Stimulated activated CD4-positive, alpha-beta T cell treated with anti-CD3 and anti-CD28 coated beads, Interleukin-2, amount 100 ng/mL, for 4 hours (primary cell): ENCODE measurements at regions not wholly inside any gene's neighbourhood (a gene's known extent, or its start where the extent isn't known, plus 50 kb on each side); places are given as distances from the start of the nearest gene placed in this dataset.

Experiments
- DNase-seq: peaks from one replicate; pipeline ENCODE4 v3.0.0-alpha.2; 2020; ENCODE audit warnings: low read depth

DNA sequence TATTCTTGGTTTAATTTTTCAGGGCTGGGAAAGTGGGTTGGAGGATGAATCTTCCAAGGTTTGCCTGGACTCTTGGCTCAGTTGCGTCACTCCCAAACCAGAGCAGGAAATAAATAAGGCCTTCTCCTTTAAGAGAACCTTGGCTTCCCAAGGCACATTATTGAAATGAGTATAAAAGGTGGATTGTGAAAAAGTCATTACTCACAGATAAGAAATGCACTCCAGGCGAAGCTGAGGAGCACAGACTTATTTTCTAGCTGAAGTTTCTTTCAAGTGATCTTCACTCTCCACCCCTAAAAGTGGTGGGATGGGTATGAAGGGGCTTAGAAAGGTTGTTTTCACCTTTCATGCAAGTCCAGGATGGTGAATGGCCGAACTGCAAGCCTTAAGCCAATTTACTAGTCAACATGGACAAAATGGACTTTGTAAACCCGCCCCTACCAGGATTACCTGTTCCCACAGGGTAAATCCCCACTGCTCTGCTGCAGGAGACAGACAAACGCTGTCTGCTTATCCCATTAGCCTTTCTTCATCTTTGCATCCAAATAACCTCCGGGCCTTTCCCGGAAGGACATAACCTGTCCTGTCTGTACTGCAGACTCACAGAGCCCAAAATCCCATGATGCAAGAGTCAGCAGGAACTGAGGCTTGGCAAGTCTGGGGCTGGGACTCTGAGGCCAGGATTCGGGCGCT, 207.6 kb downstream of the BCL11B start:
- no peak for DNase-seq

DNA sequence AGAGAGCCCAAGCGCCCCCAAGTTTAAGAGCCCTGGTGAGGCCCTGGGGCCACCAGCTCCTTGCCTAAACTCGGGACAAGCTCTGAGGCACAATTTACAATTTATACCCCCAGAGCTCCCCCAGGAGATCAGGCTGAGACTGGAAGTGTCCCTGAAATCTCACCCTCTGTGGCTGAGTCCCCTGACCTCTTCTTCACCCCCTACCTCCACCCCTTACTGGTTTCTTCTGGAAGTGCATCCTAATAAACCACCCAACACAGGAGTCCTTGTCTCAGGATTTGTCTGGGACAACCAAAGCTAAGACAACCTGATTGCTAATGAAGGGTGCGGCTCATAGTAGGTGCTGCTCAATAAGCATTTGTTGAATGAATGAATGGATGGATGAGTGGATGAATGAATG, 206.4 kb downstream of the BCL11B start:
- no peak for DNase-seq

GRCh38 chr14:99066378-99066777, 205.6 kb downstream of the BCL11B start:
- DNase-seq, result no peak

GRCh38 chr14:99067141-99067920, 204.7 kb downstream of the BCL11B start:
- no peak for DNase-seq

- no peak for DNase-seq
These were observed 204.1 kb downstream of the BCL11B start for GRCh38 chr14:99067927-99068326.

DNA sequence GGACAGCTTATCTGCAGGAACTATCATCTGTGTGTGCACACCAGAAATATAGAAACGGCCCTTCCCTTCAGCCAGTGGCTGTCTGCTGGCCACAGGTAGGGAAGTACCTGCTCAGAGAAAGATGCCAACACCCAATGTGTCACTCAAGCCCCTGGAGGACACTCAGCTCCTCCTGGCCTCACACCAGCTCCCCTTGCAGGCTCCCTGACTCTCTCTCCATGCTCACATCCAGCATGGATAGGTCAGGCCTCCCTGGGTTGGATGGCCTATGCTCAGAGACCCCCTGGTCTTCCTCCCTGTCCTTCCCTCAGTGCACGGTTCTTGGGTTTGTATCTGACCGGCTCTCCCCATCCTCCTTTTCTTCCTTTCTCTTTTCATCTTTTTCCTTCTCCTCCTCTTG, 202.1 kb downstream of the BCL11B start:
- DNase-seq, result no peak

GRCh38 chr14:99072433-99072832, 199.6 kb downstream of the BCL11B start:
- no peak for DNase-seq

DNA sequence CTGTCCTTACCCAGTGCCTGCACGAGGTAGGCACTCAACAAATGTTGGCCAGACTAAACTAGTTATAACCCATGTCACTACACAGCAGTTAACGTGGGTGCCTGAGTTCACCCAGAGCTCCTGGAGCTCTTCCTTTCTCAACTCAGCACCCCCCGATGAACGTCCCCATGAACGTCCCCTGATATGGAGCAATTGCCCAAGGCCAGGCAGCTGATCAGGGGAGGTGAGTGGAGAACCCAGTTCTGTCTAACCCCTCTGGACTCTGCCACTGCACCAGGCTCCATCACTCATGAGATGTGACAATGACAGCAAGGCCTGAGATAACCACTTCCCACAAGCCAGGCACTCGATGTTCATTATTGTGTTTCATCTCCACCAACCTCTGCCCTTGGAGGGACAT, 199.0 kb downstream of the BCL11B start:
- no peak for DNase-seq

- no peak for DNase-seq
These were observed 198.6 kb downstream of the BCL11B start for GRCh38 chr14:99073431-99073830.

GRCh38 chr14:99075061-99075460, 196.9 kb downstream of the BCL11B start:
- no peak for DNase-seq

GRCh38 chr14:99075771-99076375, 196.1 kb downstream of the BCL11B start:
- DNase-seq, result no peak

DNA sequence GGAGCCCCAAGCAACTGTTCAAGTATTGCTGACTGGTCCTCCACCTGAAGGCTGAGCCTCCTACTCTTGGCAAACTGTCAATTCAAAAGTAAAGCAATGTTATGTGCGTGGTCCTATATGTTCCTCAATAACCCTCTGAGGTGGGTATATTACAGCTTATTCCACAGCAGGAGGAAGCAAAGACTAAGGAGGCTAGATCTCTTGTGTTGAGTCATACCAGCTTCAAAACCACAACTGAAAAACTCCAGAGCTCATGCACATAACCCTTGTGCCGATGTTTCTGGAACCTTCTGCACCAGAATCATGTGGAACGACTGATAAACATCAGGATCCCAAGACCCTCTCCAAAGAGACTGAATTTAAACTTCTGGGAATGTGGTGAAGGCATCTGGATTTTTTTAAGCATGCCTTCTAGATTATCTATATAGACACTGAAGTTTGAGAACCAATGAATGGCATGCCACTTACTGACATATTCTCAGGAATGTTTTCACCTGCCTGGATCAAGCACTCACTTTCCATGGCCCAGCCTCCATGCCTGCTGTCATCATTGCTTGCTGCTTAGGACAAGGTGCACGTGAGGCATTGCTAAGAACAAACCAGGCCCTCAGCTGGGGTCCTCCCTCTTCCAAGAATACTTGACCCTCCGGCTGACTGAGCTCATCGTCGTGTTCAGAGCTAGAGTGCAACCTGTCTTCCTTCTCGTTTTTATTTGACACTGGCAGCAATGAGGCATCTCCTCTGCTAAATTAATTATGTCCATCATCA, 194.7 kb downstream of the BCL11B start:
- DNase-seq, result no peak

- DNase-seq, result no peak
These were observed 194.2 kb downstream of the BCL11B start for GRCh38 chr14:99077844-99078236.

GRCh38 chr14:99078426-99078825, 193.6 kb downstream of the BCL11B start:
- no peak for DNase-seq

DNA sequence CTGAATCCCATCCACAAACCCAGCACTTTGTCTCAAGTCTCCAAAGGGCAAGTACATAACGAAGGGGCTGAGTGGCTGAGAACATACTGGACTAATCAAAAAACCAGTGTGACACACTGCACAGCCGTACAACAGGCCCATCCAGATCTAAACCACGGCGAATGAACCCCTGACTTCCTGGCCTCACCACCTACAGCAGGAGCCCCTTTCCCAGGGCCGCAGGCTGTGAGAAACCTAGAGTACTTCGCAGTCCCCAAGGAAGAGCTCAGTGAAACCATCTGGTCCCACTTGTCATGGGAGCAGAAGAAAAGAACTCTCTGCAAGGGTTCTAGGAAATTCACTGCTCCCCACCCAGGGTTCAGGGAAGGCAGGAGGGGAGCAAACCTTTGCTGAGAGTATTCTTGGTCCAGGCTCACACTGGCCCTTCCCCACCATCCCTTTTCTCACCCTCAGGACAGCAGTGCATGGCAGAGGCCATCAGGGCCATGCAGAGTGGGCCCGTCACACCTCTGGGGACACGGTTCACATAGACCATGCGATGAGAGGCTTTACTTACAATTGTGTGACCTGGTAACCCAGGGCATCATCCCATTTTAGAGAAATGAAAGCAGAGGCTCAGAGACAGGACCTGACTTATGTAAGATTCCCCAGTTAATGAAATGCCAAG, 192.8 kb downstream of the BCL11B start:
- no peak for DNase-seq

- no peak for DNase-seq
These were observed 191.7 kb downstream of the BCL11B start for GRCh38 chr14:99080306-99080705.

DNA sequence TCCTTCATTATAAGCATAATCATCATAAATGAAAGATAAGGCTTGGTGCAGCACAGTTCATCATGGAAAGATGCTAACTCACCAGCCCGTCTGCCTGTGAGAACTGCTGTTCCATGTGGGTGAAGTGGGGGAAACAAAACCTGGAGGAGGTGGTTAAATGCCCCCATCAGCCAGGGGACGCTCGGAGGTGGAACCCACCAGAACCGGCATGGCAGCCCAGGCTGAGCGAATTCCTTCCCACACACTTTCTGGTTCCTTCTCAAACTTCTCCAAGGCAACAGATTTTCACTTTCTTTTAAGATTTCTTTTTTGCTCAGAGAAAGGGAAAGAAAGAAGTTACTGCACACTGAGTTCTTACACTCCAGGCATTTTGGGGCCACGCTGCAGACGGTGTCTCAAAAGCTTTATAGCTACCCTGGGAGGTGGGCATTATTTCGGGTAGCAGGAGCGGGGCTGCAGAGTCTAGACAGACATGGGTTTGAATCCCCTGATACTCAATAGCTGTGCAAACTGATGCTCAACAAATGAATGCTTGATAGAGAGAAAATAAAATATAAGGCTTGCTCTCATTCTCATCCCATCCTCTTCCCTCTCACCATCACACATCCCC, 190.7 kb downstream of the BCL11B start:
- no peak for DNase-seq

- DNase-seq, result no peak
These were observed 190.1 kb downstream of the BCL11B start for GRCh38 chr14:99081880-99082279.

DNA sequence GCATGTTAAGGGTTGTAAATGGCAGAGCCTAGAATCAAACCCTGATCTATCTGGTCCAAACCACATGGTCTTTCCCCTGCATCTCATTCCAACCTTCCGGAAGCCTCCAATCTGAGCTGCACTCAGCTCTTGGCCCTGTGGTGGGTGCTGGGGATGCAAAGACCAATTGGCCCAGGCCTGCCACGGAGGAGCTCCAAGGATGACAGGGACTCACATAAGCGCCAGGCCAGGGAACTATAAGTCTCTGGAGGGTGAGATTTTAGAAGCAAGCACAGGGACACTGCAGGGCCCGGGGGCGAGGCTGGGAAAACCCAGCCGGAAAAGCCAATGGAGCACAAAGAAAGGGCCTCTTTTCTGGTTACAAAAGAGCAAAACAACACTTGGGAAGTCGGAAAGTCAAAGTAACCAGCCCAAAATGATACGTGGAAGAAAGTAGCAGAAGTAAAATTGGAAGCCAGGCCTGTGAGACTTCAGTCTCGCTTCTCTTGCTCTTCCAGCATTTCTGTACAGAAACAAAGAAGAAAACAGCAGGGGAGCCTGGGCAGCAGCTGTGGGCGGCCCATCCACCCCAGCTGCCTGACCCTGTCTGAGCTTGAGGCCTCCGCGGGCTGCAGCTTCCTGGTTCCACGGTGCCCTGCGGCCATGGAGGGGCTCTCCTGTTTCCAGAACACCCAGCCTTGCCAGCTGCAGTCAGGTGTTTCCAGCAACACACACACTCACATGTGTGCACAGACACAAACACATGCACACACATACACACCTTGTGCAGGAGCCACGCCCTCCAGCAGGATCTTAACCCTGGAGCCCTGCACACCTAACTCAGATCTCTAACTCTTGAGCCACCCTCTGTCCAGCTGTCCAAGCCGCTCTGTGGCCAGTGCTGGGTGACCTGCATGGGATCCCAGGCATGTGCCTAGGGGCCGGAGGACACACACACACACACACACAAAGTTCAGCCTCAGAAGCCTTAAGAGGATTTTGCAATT, 178.2 kb downstream of the BCL11B start:
- no peak for DNase-seq

DNA sequence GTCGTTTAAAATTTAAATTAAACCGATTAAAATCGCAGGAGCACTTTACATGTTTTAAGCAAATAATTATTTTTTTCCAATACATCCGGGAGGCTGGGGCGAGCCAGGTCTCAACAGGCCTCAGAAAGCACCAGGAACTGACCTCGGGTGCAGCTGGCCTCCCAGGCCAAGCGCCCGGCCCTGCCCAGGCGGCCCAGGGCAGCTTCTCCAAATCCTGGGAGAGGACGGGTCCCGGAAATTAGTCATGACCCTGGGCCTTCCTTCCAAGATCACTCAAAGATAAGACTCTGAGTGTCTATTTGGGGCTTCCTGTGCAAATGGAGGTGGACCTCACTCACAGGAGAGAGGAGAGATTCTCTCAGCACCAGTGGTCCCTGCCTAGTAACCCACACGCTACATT, 177.1 kb downstream of the BCL11B start:
- no peak for DNase-seq
